IMR-90 (cell line): ENCODE measurements at regions not wholly inside any gene's neighbourhood (a gene's known extent, or its start where the extent isn't known, plus 50 kb on each side); places are given as distances from the start of the nearest gene placed in this dataset.

Source experiments
- ATAC-seq: fragments of 200-7000 bp; cut with Tn5 transposase; 2 replicates; pipeline ENCODE4 v1.9.1; 2020; ENCODE audit warnings: low read depth, mild to moderate bottlenecking, moderate library complexity
- BruUV-seq: library from RNA; stranded (reverse); fragments of 400-500 nt; replicated peaks from 2 replicates; lab custom pipeline; 2021; lab: Mats Ljungman, UMichigan
- CTCF ChIA-PET: fragments of 300-600 bp; formaldehyde crosslinking; extraction: SDS; loops from one replicate; lab custom pipeline; 2021; ENCODE audit warnings: antibody characterized with exemption; lab: Yijun Ruan, JAX
- POLR2A ChIA-PET: fragments of 300-600 bp; sonication (Branson Sonifier 250); formaldehyde crosslinking; loops from one replicate; lab custom pipeline; 2022; ENCODE audit warnings: antibody characterized with exemption; ENCODE audit not compliant: unreplicated experiment; lab: Charles Lee
- DNase-seq: peaks from one replicate; pipeline ENCODE4 v3.0.0; 2013
- H2AFZ ChIP-seq: replicated peaks from 2 replicates; pipeline ENCODE3; 2013; ENCODE audit warnings: low read length, mild to moderate bottlenecking; ENCODE audit not compliant: poor library complexity
- H2AK5ac ChIP-seq: 2 replicates; pipeline ENCODE4 v1.6.1; 2013; ENCODE audit warnings: low read depth, low read length, inconsistent platforms
- H2AK9ac ChIP-seq: replicated peaks from 2 replicates; pipeline ENCODE3; 2013; ENCODE audit warnings: mild to moderate bottlenecking, low read depth, low read length, moderate library complexity; ENCODE audit not compliant: poor library complexity
- H2BK120ac ChIP-seq: 2 replicates; pipeline ENCODE4 v1.6.1; 2013; ENCODE audit warnings: low read depth, low read length, inconsistent platforms
- H2BK15ac ChIP-seq: 3 replicates; pipeline ENCODE4 v1.6.1; 2013; ENCODE audit warnings: low read depth, low read length, inconsistent platforms
- H2BK20ac ChIP-seq: 2 replicates; pipeline ENCODE4 v1.6.1; 2013; ENCODE audit warnings: low read depth, mild to moderate bottlenecking, inconsistent platforms, low read length, moderate library complexity
- H2BK5ac ChIP-seq: 2 replicates; pipeline ENCODE4 v1.6.1; 2013; ENCODE audit warnings: mild to moderate bottlenecking, low read depth, low read length, inconsistent platforms; ENCODE audit not compliant: poor library complexity, severe bottlenecking
- H3K14ac ChIP-seq: replicated peaks from 2 replicates; pipeline ENCODE4 v1.6.1; 2013; ENCODE audit warnings: low read depth, low read length, inconsistent platforms
- H3K18ac ChIP-seq: 2 replicates; pipeline ENCODE4 v1.6.1; 2013; ENCODE audit warnings: low read depth, low read length, control low read depth
- H3K23ac ChIP-seq: 2 replicates; pipeline ENCODE4 v1.6.1; 2013; ENCODE audit warnings: low read depth, low read length, inconsistent platforms
- H3K27ac ChIP-seq: 2 replicates; pipeline ENCODE4 v1.5.1; 2013; ENCODE audit warnings: mild to moderate bottlenecking, control low read depth, low read length; ENCODE audit not compliant: insufficient read depth
- H3K27me3 ChIP-seq: 2 replicates; pipeline ENCODE4 v1.6.1; 2013; ENCODE audit warnings: low read length; ENCODE audit not compliant: control insufficient read depth, insufficient read depth
- H3K36me3 ChIP-seq: 2 replicates; pipeline ENCODE4 v1.6.1; 2013; ENCODE audit warnings: low read length, mixed read lengths; ENCODE audit not compliant: control insufficient read depth, insufficient read depth
- H3K4ac ChIP-seq: 2 replicates; pipeline ENCODE4 v1.6.1; 2013; ENCODE audit warnings: low read depth, low read length, inconsistent platforms
- H3K4me1 ChIP-seq: 2 replicates; pipeline ENCODE4 v1.6.1; 2013; ENCODE audit warnings: low read length, mixed read lengths; ENCODE audit not compliant: control insufficient read depth, insufficient read depth
- H3K4me2 ChIP-seq: 2 replicates; pipeline ENCODE4 v1.6.1; 2013; ENCODE audit warnings: low read depth, mild to moderate bottlenecking, control low read depth, low read length, moderate library complexity
- H3K4me3 ChIP-seq: 2 replicates; pipeline ENCODE4 v1.5.1; 2013; ENCODE audit warnings: low read depth, mild to moderate bottlenecking, control low read depth, low read length, moderate library complexity; ENCODE audit not compliant: insufficient read depth
- H3K56ac ChIP-seq: 2 replicates; pipeline ENCODE4 v1.6.1; 2013; ENCODE audit warnings: low read length, inconsistent platforms; ENCODE audit not compliant: insufficient read depth; ENCODE audit errors: extremely low read depth
- H3K79me1 ChIP-seq, 2 experiments: 2 replicates each; pipeline ENCODE4 v1.6.1; 2013; ENCODE audit warnings: low read length in 2 of 2, inconsistent platforms in 1 of 2, low read depth in 1 of 2
- H3K9ac ChIP-seq: 2 replicates; pipeline ENCODE4 v1.6.1; 2013; ENCODE audit warnings: low read depth, low read length, control low read depth
- H3K9me1 ChIP-seq: 2 replicates; pipeline ENCODE4 v1.6.1; 2013; ENCODE audit warnings: low read length, inconsistent platforms; ENCODE audit not compliant: insufficient read depth
- H3K9me3 ChIP-seq: 2 replicates; pipeline ENCODE4 v1.6.1; 2013; ENCODE audit warnings: low read length; ENCODE audit not compliant: control insufficient read depth, insufficient read depth
- H4K20me1 ChIP-seq: 2 replicates; pipeline ENCODE4 v1.6.1; 2013; ENCODE audit warnings: low read length, inconsistent platforms; ENCODE audit not compliant: insufficient read depth
- H4K5ac ChIP-seq: 2 replicates; pipeline ENCODE4 v1.6.1; 2013; ENCODE audit warnings: mild to moderate bottlenecking, low read depth, low read length, control low read depth
- H4K8ac ChIP-seq, 2 experiments: 2 replicates each; pipeline ENCODE4 v1.6.1; 2013; ENCODE audit warnings: low read depth in 2 of 2, low read length in 2 of 2, control low read depth in 1 of 2, inconsistent platforms in 1 of 2
- H4K91ac ChIP-seq: 2 replicates; pipeline ENCODE4 v1.6.1; 2013; ENCODE audit warnings: low read depth, low read length, inconsistent platforms; ENCODE audit not compliant: insufficient read depth
- CHD1 ChIP-seq: IDR thresholded peaks from 2 replicates; pipeline ENCODE4 v1.6.1; 2012; ENCODE audit warnings: low read depth, low read length, improper control_type of control experiment
- ELK1 ChIP-seq: fragments of 150-350 bp; IDR thresholded peaks from 2 replicates; pipeline ENCODE4 v1.6.1; 2016; ENCODE audit warnings: low read depth, mild to moderate bottlenecking, low read length, moderate library complexity, borderline replicate concordance
- NFE2L2 ChIP-seq: fragments of 150-350 bp; IDR thresholded peaks from 2 replicates; pipeline ENCODE4 v1.6.1; 2016; ENCODE audit warnings: low read depth, mild to moderate bottlenecking, low read length
- WGBS, 2 experiments: methylation state at CpG; one replicate each; pipeline versions ENCODE4 v1.1.5 to v1.1.7; 2013; ENCODE audit warnings: missing lambda C conversion rate in 2 of 2; ENCODE audit not compliant: insufficient read length in 1 of 2; ENCODE audit errors: extremely low coverage in 2 of 2; 5-methylcytosine and 5-hydroxymethylcytosine counted together
- dilution Hi-C: fragments of 300-500 bp; cut with HindIII; formaldehyde crosslinking; loops from one replicate; pipeline ENCODE4 v1.14.3; 2018; ENCODE audit warnings: low sequenced_read_pairs; ENCODE audit not compliant: unreplicated experiment
- in situ Hi-C: fragments of 300-500 bp; cut with MboI; formaldehyde crosslinking; loops from 3 replicates; pipeline ENCODE4 v1.14.3; 2019; ENCODE audit warnings: low sequenced_read_pairs, inconsistent platforms, mixed read lengths
- intact Hi-C: fragments of 100-400 bp; cut with micrococcal nuclease; formaldehyde crosslinking; loops from 2 replicates; pipeline ENCODE4 v1.10.0; 2022

GRCh38 chr15:38888701-38889221 lies 324.1 kb upstream of the RASGRP1 start:
- peak overlapping the region; percentile 3 for H2AK9ac ChIP-seq
- in situ Hi-C loops: no loop called here
- intact Hi-C loops: no loop called here
- H3K27ac ChIP-seq: peak overlapping the region; percentile 97
- peak overlapping the region; percentile 73 for H3K14ac ChIP-seq
- peak overlapping the region; percentile 97 for H3K4ac ChIP-seq
- peak overlapping the region; percentile 67; the same call in 1 of the 2 replicates for H3K23ac ChIP-seq
- peak overlapping the region; percentile 91 for H2BK5ac ChIP-seq
- ChIA-PET POLR2A (no interaction called here), CTCF (interaction anchor here (0.6 to 0.9 kb wide), 2 partner anchors 62 to 72 kb away, joined by 3 to 4 read pairs; no protein-coding TSS in a partner anchor)
- peak overlapping the region; percentile 98 for H2BK20ac ChIP-seq
- H3K36me3 ChIP-seq: no peaks in the 10 kb centered on the region
- H3K4me3 ChIP-seq: no peak overlapping the region
- H3K56ac ChIP-seq: no peak overlapping the region
- H4K20me1 ChIP-seq: no peaks in the 10 kb centered on the region
- H3K9ac ChIP-seq: peak overlapping the region; percentile 46; the same call in 1 of the 2 replicates
- dilution Hi-C loops: no loop called here
- no CpG with 5 or more reads among the region's 5 CpGs for WGBS, 2 experiments
- H4K8ac ChIP-seq: peak overlapping the region; percentile 77 to 83
- H4K91ac ChIP-seq: peak overlapping the region; percentile 94
- H3K79me1 ChIP-seq: peaks cover 0 to 8% of the 10 kb centered on the region in 2 experiments; a peak in 2 of 4 replicates
- H2AK5ac ChIP-seq: peak overlapping the region; percentile 99
- ATAC-seq (no peak), DNase-seq (no peak)
- peak overlapping the region; percentile 63 for H3K18ac ChIP-seq
- no peaks in the 10 kb centered on the region for H3K27me3 ChIP-seq
- no peaks in the 10 kb centered on the region for H3K9me3 ChIP-seq
- no peak overlapping the region for H3K4me2 ChIP-seq
- TF ChIP-seq NFE2L2 (no peak), CHD1 (no peak), ELK1 (no peak)
- H4K5ac ChIP-seq: peak overlapping the region; percentile 40
- peak overlapping the region; percentile 37 for H2AFZ ChIP-seq
- no TSS peak for BruUV-seq
- H3K9me1 ChIP-seq: peaks cover 16% of the 10 kb centered on the region
- H2BK15ac ChIP-seq: peak overlapping the region; percentile 99
- peaks cover 29% of the 10 kb centered on the region for H3K4me1 ChIP-seq
- H2BK120ac ChIP-seq: peak overlapping the region; percentile 97
